Amniotic epithelial cell (primary cell): ENCODE measurements at regions not wholly inside any gene's neighbourhood (a gene's known extent, or its start where the extent isn't known, plus 50 kb on each side); places are given as distances from the start of the nearest gene placed in this dataset.

Experiments used
- DNase-seq: peaks from one replicate; pipeline ENCODE4 v3.0.0-alpha.2; 2010; ENCODE audit warnings: low read depth

DNA sequence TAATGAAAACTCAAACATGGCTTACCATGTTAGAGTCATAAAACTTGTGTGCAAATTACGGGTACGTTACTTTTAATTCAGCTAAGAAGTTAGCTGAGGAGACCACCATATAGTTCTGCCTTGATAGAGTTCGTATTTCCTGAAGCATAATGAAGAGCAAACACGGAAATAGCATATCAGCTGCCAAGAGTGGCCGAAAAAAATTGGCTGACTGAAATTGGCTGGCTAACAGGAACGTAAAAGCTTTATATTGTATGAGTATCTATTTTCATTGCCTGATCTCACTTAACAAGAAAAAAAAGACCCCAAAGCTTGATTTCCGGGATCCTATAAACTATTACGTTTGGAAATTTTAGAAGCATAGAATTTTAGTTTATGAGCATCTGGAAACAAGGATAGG is 1222.9 kb downstream of the ZPLD1 start:
- no peak for DNase-seq

DNA sequence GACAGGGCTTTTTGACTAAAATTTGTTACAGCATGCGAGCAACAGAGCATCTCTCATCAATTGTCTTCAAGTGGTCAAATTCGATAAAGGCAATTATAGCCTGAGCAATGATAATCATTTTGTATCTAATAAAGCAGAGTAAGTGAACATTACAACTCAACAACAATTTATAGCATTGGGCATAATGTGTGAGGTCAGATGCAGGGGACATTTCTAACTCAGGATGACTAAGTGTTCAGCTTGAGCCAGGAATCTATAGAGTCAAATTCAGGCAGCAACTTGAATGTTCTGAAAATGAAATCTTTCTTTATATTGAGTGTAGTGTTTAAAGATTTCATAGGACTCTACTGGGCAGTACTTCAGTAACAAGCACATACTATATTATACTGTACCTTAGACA is 1226.0 kb downstream of the ZPLD1 start:
- DNase-seq, result no peak

DNA sequence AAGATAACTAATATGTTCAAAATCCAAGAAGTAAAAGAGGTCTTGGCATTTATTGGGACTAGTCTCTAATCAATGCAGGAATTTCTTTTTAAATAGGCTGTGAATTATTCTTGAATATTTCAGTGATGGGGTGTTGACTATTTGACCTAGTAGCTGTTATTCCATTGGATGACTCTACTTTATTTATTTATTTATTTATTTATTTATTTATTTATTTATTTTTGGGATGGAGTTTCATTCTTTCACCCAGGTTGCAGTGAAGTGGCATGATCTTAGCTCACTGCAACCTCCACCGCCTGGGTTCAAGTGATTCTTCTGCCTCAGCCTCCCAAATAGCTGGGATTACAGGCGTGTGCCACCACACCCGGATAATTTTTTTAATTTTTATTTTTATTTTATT is 1227.8 kb downstream of the ZPLD1 start:
- no peak for DNase-seq

DNA sequence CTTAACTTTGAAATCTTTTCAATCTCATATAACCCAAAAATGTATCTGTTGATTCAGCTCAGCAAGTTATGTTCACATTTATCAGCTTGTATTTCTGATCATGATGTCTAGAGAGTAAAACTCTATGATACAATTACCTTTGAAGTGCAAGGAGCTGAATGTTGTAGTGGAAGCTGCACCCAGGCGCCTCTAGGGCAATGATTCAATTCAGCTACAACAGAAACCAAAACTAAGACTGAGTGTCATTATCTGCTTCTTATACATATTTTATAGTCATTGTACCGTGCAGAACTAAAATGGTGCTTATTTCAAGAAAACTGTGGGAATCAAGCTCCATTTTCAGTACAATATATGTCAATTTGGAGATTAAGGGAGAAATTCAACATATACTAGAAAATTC is 1237.5 kb downstream of the ZPLD1 start:
- no peak for DNase-seq

DNA sequence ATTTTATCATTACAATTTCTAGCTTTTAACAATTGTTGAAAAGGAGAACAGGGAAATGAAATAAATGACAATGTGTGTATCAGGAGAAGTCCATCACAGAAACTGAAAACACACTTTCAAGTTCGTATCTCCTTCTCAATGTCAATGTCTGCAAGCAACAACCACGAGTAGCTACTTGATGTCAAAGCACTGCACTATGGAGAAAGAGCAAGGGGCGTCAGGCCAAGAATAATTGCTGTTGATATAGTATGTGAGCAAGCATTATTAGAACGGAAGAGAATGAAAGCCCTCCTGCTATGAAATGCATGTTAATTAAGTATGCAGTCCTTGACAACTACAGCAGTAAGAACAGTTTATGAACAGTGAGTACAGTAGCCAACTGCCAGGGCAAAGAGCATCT is 1250.1 kb downstream of the ZPLD1 start:
- peak; percentile 8 for DNase-seq

DNA sequence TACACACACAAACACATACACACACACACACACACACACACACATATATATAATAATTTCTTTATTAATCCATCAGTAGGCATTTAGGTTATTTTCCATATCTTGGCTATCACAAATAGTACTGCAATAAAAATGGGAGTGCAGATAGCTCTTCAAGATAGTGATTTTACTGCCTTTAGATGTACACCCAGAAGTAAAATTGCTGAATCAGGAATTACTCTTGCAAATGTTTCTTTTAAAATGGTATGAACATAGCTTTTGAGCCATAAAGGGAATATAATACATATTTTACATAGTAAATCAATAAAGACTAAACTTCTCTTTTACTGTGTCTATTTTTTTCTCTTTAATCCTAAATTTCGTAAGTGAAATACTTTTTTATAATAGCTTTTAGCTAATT is 1251.1 kb downstream of the ZPLD1 start:
- no peak for DNase-seq

DNA sequence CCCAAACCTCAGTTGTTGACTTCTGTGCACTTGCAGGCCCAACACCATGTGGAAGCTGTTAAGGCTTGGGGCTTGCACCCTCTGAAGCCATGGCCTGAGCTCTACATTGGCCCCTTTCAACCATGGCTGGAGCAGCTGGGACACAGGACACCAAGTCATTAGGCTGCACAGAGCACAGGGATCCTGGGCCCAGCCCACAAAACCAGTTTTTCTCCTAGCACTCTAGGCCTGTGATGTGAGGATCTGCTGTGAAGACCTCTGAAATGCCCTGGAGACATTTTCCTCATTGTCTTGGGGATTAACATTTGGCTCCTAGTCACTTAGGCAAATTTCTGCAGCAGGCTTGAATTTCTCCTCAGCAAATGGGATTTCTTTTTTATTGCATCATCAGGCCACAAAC is 1255.7 kb downstream of the ZPLD1 start:
- no peak for DNase-seq

DNA sequence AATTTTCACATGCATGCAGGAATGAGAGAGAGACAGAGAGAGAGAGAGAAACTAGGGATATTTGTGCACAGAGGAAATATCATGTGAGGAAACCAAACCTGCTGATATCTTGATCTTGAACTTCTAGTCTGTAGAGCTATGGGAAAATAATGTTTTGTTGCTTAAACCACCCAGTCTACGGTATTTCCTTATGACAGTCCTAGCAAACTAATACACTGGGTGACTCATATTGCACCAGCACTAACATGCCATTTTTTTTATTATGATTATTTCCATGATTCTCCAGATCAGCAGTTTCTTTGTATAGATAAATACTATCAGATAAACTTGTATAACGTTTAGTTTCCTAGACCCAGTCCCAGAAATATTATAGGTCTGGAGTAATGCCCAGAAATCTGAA is 1259.0 kb downstream of the ZPLD1 start:
- DNase-seq, result no peak

DNA sequence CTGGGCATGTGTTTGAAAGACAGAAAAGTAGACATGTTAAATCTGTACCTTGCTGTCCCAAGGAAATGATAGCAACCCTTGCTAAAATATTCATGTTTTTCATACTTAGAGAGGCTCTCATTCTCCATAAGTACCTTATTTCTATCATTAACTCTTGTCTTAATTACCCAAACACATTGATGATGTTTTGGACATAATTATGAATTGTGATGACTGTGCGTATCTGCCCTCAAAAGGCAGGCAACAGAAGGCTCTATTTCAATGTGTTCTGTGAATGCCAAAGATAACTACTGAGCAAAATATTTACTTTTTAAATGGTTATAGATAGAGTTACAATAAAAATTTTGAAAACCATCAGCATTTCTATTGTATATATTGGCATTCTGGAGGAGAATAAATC is 1263.8 kb downstream of the ZPLD1 start:
- no peak for DNase-seq

DNA sequence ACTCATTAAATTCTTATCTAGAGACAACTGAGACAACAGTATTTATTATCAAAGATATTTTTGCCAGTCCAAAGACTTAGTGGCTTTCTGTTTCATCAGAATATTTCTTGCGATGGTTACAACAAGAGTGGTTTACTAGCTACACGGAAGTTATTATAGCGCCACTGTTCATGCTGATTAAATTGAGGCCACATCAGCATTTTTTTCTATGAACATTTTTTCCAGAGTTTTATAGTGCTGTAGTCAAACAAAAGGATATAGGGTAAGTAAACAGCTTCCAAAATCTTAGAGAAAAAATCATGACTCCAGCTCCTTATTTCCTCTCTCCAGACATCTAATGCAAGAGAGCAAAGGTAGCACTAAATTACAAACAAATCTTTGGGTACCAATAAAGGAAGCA is 1264.4 kb downstream of the ZPLD1 start:
- DNase-seq, result no peak

DNA sequence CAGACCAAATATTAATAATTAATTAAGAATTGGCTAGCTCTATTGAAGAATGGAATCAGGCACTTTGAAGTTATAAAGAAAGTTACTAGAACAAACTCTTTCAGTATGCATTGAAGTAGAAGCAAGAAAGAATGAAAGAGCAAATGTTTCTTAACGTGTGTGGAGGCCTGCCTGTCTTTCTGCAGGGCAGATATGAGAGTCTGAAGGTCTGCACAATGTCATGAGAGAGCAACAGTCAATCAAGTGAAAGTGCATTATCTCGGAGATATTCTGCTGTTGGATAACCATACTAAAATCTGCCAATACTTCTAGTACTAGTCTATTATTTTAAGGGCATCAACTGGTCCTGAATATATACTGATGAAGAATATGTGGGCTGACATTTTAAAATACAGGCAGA is 1270.8 kb downstream of the ZPLD1 start:
- DNase-seq, result no peak

DNA sequence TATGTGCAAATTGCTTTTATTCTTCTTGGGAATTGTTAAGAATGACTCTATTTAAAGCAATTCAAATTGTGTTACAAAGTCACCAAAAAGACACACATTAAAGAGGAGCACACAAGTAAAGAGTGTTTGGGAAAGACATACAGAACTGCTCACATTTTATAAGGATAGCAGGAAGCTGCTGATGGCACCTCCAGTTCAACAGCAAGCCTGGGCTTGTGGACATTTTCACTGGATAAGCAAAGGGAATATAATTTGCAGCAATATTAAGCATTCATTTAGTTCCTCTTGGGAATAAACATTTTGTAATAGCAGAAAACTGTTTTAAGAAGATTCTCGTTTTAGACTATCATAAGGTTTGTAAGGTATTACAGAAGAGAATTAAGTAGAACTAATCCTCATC is 1271.9 kb downstream of the ZPLD1 start:
- DNase-seq, result no peak

DNA sequence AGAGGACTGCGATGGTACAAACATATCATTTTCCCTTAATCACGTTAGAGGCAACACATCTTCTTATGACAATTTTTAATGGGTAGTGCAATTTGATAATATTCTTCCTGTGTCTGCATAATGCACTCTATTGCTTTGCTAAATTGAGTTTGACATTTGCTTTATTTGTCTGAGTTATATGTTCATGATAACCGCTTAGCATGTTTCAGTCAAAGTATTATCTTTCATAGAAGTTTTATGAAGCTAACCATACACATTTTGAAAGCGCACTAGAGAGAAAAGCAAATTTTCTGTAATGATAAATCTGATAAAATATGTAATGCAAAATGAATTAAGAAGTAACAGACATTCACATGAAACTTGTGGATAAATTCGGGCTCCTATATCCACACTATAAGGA is 1276.9 kb downstream of the ZPLD1 start:
- no peak for DNase-seq

DNA sequence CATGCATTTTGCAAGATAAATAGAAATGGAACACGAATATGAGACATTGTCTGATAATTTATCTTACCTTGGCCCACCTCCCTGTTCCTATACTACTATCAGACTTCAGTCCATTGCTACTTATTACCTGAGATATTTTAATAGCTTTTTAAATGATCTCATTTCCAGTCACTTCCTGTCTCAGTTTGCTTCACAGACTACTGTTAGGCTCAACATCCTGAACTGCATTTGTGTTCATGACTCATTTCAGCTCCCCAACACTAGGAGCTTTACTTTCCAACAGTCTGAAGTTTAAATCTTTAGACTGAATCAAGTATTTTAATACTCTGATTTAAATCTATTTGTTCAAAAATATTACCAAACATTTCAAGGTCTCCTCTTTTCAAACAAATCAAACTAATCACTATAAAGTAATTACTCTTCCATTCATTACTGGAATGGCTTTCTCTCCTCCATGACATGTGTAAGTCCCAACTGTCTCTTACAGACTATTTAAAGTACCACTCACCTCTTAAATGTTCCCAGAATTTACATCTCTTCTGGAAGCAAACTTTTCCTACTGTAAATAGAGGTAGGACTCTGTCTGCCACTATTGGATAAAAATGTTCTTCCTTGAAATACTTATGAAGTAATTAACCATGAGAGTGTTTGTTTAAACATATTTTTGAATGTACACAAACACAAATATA is 1277.6 kb downstream of the ZPLD1 start:
- DNase-seq, result peak; percentile 37

DNA sequence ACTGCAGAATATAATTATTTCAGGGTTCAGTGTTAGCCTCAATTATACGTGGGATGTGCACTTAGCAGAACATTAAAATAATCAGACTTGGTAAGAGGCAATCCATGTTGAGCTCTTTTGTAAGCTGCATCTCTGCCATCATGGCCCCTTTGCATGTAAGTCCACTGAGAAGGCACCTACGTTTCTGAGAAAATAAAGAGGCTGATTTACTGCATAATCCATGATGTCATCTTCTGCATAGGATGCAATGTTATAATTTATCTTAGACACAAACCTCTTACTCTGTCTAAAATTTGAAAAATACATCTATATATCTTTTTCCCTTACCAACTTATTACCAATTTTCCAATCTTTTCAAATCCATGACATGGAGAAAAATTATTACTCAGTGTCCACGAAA is 1294.7 kb downstream of the ZPLD1 start:
- DNase-seq, result no peak

DNA sequence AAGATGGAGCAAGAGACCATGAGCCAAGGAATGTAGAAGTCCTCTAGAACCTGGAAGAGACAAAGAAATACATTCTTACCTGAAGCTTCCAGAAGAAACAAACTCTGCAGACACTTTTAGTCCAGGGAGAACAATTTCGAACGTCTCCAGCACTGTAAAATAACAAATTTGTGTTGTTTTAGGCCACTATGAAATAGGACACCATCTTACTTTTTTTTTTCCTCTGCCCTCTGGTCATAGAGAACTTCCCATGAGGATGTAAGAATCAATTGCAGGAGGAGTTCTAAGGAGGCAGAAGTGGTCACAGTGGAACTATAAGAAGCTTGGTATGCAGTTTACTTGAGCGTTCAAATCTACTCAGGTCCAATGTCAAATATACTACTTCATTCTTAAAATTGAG is 1295.9 kb downstream of the ZPLD1 start:
- no peak for DNase-seq

DNA sequence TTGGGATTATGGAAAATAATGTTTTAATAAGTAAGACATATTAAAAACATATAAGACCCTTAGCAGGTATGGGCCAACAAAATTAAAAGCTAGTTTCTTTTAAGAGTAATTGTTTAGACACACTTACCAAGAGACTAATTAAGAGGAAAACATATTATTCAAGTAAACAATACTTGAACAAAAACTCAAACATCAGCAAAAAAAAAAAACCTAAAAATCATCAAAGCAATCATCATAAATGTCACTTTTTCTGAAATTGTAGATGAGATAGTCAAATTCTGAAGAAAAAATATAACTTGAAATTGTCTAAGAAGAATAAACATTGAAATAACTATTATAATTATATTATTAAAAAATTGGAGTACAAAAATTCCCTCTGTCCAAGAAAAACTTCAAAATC is 1318.2 kb downstream of the ZPLD1 start:
- no peak for DNase-seq

DNA sequence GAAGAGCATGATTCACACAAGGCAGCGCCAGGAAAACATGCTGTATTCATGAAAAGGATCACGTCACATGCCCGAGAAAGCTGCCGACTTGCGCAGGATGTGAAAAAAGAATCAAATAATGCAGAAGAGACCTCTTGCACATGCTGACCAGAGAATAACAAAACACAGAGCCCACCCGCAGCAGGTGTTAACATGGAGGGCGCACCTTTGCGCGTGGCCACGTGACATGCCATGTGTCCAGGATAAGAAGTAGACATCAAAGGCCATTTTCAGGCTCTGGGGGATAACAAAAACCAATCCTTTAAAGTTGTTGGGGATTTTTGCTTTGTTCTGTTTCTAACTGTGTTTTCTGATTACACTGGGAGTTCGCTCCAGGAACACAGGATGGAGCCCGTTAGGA is 1332.8 kb downstream of the ZPLD1 start:
- no peak for DNase-seq

DNA sequence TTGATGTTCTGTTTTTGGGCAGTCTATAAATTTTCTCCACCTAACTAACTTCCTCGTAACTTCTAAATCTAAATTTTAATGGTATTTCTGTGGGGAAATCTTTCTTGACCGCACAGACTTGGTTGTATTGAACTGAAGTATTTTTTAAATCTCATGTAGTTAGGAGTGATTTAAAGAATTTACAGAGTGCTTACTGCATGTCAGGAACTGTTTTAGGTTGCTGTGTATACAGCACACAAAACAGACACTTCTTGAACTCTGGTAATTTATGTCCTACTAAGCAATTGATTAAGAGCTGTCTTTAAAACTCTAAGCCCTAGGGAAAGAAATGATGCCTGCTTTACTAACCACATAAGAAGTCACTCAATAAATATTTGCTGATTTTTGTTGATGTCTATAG is 1350.2 kb downstream of the ZPLD1 start:
- no peak for DNase-seq

DNA sequence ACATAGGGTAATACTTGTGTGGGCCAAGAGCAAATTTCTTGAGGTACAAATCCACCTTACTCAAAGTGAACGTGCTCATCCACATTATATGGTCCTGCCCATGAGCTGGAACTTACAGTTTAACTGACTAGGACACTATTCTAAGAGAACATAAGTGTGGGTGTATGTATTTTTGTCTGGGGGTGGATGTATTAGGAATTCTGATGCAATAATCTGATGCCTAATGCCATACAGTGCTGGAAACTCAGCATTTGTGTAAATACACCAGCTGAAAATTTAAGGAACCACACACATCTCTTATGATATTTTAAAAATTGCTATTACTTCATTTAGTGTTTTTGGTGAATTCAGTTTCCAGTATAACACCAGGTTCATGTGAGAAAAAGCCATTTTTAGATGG is 1350.7 kb downstream of the ZPLD1 start:
- DNase-seq, result no peak

DNA sequence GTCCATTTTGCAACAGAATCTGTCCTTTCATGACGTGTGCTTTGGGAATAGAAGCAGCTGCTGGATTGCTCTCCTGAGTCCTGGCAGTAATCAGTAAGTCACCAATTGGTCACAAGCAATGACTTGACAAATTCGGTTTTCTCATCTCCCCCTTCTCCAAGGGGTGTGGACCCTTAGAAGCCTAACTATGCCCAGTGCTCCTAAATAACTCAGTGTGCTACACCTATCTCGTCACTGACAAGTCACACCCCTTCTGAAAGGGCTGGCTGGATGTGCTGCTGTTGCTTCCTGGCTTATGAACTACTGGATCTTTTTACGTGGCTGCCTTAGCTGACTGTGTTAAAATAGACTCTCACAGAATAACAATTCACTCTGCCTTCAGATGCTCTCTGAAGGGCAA is 1351.5 kb downstream of the ZPLD1 start:
- DNase-seq, result peak; percentile 6

DNA sequence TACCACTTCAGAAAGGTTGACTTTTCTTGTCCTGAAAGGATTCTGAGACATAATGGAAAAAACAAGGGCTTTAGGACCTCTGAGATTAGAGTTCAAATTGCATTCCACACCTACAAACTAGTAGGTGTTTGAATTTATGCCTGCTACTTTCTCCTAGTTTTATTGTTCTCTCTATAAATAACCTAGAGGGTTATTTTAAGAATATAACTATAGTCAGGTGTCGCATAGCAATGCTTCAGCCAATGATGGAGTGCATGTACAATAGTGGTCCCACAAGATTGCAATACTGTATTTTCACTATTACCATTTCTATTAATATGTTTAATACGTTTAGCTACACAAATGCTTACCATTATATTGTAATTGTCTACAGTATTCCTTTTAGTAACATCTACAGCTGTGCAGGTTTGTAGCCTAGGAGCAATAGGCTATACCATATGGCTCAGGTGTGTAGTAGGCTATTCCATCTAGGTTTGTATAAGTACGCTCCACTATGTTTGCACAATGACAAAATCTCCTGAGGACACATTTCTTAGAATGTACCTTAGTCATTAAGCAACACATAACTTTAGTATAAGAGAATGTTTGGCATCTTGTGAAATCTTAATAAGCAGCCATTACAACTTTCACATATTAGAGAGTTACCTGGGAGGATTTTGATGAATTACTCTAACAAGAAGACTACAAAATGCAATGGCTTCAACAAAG is 1352.5 kb downstream of the ZPLD1 start:
- DNase-seq, result no peak

DNA sequence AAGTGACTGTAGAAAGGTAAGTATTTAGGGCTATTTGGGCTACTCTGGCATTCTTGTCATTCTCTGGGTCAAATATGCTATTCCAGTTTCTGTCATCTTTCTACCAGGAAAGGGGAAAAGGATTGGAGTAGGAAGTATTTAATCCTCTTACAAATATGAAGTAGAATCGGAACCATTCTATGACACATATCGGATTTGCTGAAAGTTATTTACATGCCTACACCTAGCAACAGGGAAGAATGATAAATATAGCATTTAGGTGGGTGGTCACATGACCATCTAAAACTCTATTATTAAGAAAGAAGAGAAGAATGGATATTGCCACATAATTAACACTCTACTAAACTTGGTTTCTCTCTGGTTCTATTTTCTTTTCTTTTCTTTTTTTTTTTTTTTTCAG is 1353.1 kb downstream of the ZPLD1 start:
- no peak for DNase-seq
